HepG2 (cell line): ENCODE measurements at regions not wholly inside any gene's neighbourhood (a gene's known extent, or its start where the extent isn't known, plus 50 kb on each side); places are given as distances from the start of the nearest gene placed in this dataset.

Source experiments
- ATAC-seq: fragments of 200-7000 bp; cut with Tn5 transposase; 3 replicates; pipeline ENCODE4 v1.9.1; 2020; ENCODE audit warnings: mild to moderate bottlenecking, moderate library complexity
- BruUV-seq: library from RNA; stranded (reverse); fragments of 400-500 nt; replicated peaks from 2 replicates; lab custom pipeline; 2021; lab: Mats Ljungman, UMichigan
- CTCF ChIA-PET: fragments of 300-600 bp; formaldehyde crosslinking; extraction: SDS; loops from one replicate; lab custom pipeline; 2021; ENCODE audit warnings: low total read pairs, inconsistent platforms, low intra/inter-chr PET ratio; lab: Yijun Ruan, JAX
- POLR2A ChIA-PET: fragments of 350-600 bp; sonication (Branson Sonifier 250); formaldehyde crosslinking; loops from one replicate; lab custom pipeline; 2020; ENCODE audit warnings: antibody characterized with exemption, inconsistent platforms; lab: Yijun Ruan, JAX
- DNase-seq: peaks from one replicate; pipeline ENCODE4 v3.0.0-alpha.2; 2015; ENCODE audit warnings: low spot score
- FAIRE-seq: peaks from 3 replicates; lab custom pipeline; 2011; peaks lifted over from hg19 to GRCh38; lab: Jason Lieb, UNC
- H2AFZ ChIP-seq: one replicate; pipeline ENCODE4 v1.6.1; 2011; ENCODE audit warnings: low read length, inconsistent platforms
- H3K27ac ChIP-seq: fragments of 300-600 bp; 3 replicates; pipeline ENCODE4 v1.8.0; 2011; ENCODE audit warnings: mixed run types, mild to moderate bottlenecking, mixed read lengths, low read length, inconsistent platforms; ENCODE audit not compliant: insufficient read depth; ENCODE audit errors: extremely low read length
- H3K27me3 ChIP-seq, 2 experiments: fragments of 200-600 bp in 1 of 2; 2 replicates in 1 of 2; 3 replicates in 1 of 2; pipeline versions ENCODE4 v1.6.0 to v1.8.0; 2011; ENCODE audit warnings: low read length in 2 of 2, mild to moderate bottlenecking in 2 of 2, moderate library complexity in 2 of 2, inconsistent platforms in 1 of 2; ENCODE audit not compliant: insufficient read depth in 2 of 2, control insufficient read depth in 1 of 2
- H3K36me3 ChIP-seq, 2 experiments: fragments of 200-600 bp in 1 of 2; replicated peaks in 1 of 2; 2 replicates in 1 of 2; 3 replicates in 1 of 2; pipeline versions ENCODE4 v1.5.1 to v1.8.0; 2011; ENCODE audit warnings: low read length in 2 of 2, inconsistent platforms in 1 of 2; ENCODE audit not compliant: insufficient read depth in 2 of 2, control insufficient read depth in 1 of 2
- H3K4me1 ChIP-seq: 2 replicates; pipeline ENCODE4 v1.5.1; 2012; ENCODE audit warnings: low read length, inconsistent platforms; ENCODE audit not compliant: insufficient read depth
- H3K4me2 ChIP-seq: 2 replicates; pipeline ENCODE4 v1.6.0; 2011; ENCODE audit warnings: low read depth, low read length, inconsistent platforms
- H3K4me3 ChIP-seq, 3 experiments: fragments of 200-600 bp in 1 of 3; sonication (generic), shearing (Covaris generic) in 1 of 3; replicated peaks in 1 of 3; 2 replicates each; pipeline ENCODE4 v1.5.1; 2011 to 2016; ENCODE audit warnings: low read length in 3 of 3, inconsistent platforms in 2 of 3, low read depth in 2 of 3, mild to moderate bottlenecking in 2 of 3, control low read depth in 1 of 3, mixed read lengths in 1 of 3; ENCODE audit not compliant: insufficient read depth in 1 of 3
- H3K79me2 ChIP-seq: one replicate; pipeline ENCODE4 v1.6.1; 2011; ENCODE audit warnings: low read length, inconsistent platforms; ENCODE audit not compliant: insufficient read depth
- H3K9ac ChIP-seq: 2 replicates; pipeline ENCODE4 v1.6.0; 2011; ENCODE audit warnings: mild to moderate bottlenecking, low read depth, low read length, inconsistent platforms; ENCODE audit not compliant: insufficient read depth
- H3K9me3 ChIP-seq: 2 replicates; pipeline ENCODE4 v1.5.1; 2012; ENCODE audit warnings: mild to moderate bottlenecking, low read length
- H4K20me1 ChIP-seq: 2 replicates; pipeline ENCODE4 v1.6.0; 2011; ENCODE audit warnings: inconsistent platforms, mild to moderate bottlenecking, low read length, moderate library complexity; ENCODE audit not compliant: insufficient read depth
- CENPBD1 ChIP-seq: sonication (generic); formaldehyde crosslinking; IDR thresholded peaks from 2 replicates; pipeline ENCODE4 v1.8.0; 2022; ENCODE audit warnings: missing genetic modification reagents, low read depth, mild to moderate bottlenecking, borderline replicate concordance
- ISL2 ChIP-seq: sonication (generic); formaldehyde crosslinking; IDR thresholded peaks from 2 replicates; pipeline ENCODE4 v1.5.0; 2020; ENCODE audit warnings: missing genetic modification reagents
- JUND ChIP-seq: sonication (generic); formaldehyde crosslinking; IDR thresholded peaks from 2 replicates; pipeline ENCODE4 v1.8.0; 2022; ENCODE audit warnings: mild to moderate bottlenecking, missing genetic modification reagents
- MTA3 ChIP-seq: sonication (generic); formaldehyde crosslinking; IDR thresholded peaks from 2 replicates; pipeline ENCODE4 v1.4.0; 2020; ENCODE audit warnings: missing genetic modification reagents
- SIN3B ChIP-seq: fragments of 150-350 bp; IDR thresholded peaks from 2 replicates; pipeline ENCODE4 v1.6.1; 2014; ENCODE audit warnings: low read length
- ZBTB20 ChIP-seq: sonication (generic); formaldehyde crosslinking; IDR thresholded peaks from 2 replicates; pipeline ENCODE4 v1.8.1; 2023; ENCODE audit warnings: missing genetic modification reagents, low read depth, mild to moderate bottlenecking, borderline replicate concordance
- ZNF264 ChIP-seq: sonication (generic); formaldehyde crosslinking; IDR thresholded peaks from 2 replicates; pipeline ENCODE4 v1.4.0; 2020; ENCODE audit warnings: missing genetic modification reagents
- ZNF501 ChIP-seq: sonication (generic); formaldehyde crosslinking; IDR thresholded peaks from 2 replicates; pipeline ENCODE4 v1.5.1; 2020; ENCODE audit warnings: mild to moderate bottlenecking, moderate library complexity, missing genetic modification reagents
- ZNF713 ChIP-seq: sonication (generic); formaldehyde crosslinking; IDR thresholded peaks from 2 replicates; pipeline ENCODE4 v1.4.0; 2020; ENCODE audit warnings: mild to moderate bottlenecking, missing genetic modification reagents
- WGBS: methylation state at CpG from one replicate; pipeline ENCODE4 v1.1.6; 2017; ENCODE audit warnings: low lambda C conversion rate; 5-methylcytosine and 5-hydroxymethylcytosine counted together
- in situ Hi-C: cut with HindIII; loops from 2 replicates; pipeline ENCODE4 v1.10.0; 2017; ENCODE audit warnings: low pct_unique_long_range_greater_than_20kb; ENCODE audit not compliant: extremely low pct_ligation_motif_present
- intact Hi-C: fragments of 100-400 bp; cut with micrococcal nuclease; formaldehyde crosslinking; loops from one replicate; pipeline ENCODE4 v1.10.0; 2022; ENCODE audit not compliant: unreplicated experiment
- TF ChIP-seq, protein P1 (sequence below): sonication (generic); formaldehyde crosslinking; IDR thresholded peaks from 2 replicates; pipeline ENCODE4 v1.5.0; 2020; ENCODE audit warnings: missing genetic modification reagents

DNA sequence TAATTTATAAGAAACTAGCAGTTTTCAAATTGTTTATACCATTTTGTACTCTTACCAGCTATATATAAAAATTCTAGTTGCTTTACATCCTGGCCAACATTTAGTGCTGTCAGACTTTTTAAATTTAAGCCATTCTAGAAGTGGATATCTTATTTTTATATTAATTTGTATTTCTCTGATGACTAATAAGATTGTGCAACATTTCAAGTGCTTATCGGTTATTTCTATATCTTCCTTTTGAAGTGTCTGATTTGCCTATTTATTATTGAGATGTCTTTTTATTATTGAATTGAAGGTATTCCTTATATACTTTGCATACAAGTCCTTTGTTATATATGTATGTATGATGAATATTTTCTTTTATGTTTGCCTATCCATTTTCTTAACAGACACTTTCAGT is 324.0 kb downstream of the ELAVL2 start:
- CTCF ChIA-PET: no interaction called here
- no peak for FAIRE-seq
- in situ Hi-C loops (no loop called here), intact Hi-C loops (no loop called here)
- WGBS: 0% methylated on average over 1 of the region's 1 CpG
- H2AFZ ChIP-seq: no peak overlapping the region
- no peak overlapping the region for H3K4me3 ChIP-seq
- H4K20me1 ChIP-seq: no peaks in the 10 kb centered on the region
- no peaks in the 10 kb centered on the region for H3K4me1 ChIP-seq
- H3K36me3 ChIP-seq: no peaks in the 10 kb centered on the region
- H3K79me2 ChIP-seq: no peaks in the 10 kb centered on the region
- H3K9me3 ChIP-seq: no peaks in the 10 kb centered on the region
- no TSS peak for BruUV-seq
- POLR2A ChIA-PET: no interaction called here
- no peak overlapping the region for H3K27ac ChIP-seq
- no peaks in the 10 kb centered on the region for H3K27me3 ChIP-seq
- no peak overlapping the region for H3K9ac ChIP-seq
- ATAC-seq: no peak
- DNase-seq: no peak
- TF ChIP-seq ZNF713: no peak
- TF ChIP-seq MTA3 (CRISPR knock-in tag): no peak
- no peak for TF ChIP-seq ZNF264 (CRISPR knock-in tag)
- no peak for TF ChIP-seq ZBTB20 (CRISPR knock-in tag)
- TF ChIP-seq ZNF501 (CRISPR knock-in tag): no peak
- no peak for TF ChIP-seq SIN3B
- no peak for TF ChIP-seq ISL2 (CRISPR knock-in tag)
- no peak for TF ChIP-seq CENPBD1
- TF ChIP-seq JUND (CRISPR knock-in tag): no peak
- H3K4me2 ChIP-seq: no peak overlapping the region

GRCh38 chr9:23522952-23523351 is 303.1 kb downstream of the ELAVL2 start:
- no peak for TF ChIP-seq MTA3 (CRISPR knock-in tag)
- TF ChIP-seq, protein P1, sequence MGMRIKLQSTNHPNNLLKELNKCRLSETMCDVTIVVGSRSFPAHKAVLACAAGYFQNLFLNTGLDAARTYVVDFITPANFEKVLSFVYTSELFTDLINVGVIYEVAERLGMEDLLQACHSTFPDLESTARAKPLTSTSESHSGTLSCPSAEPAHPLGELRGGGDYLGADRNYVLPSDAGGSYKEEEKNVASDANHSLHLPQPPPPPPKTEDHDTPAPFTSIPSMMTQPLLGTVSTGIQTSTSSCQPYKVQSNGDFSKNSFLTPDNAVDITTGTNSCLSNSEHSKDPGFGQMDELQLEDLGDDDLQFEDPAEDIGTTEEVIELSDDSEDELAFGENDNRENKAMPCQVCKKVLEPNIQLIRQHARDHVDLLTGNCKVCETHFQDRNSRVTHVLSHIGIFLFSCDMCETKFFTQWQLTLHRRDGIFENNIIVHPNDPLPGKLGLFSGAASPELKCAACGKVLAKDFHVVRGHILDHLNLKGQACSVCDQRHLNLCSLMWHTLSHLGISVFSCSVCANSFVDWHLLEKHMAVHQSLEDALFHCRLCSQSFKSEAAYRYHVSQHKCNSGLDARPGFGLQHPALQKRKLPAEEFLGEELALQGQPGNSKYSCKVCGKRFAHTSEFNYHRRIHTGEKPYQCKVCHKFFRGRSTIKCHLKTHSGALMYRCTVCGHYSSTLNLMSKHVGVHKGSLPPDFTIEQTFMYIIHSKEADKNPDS (CRISPR knock-in tag): no peak
- no peaks in the 10 kb centered on the region for H3K27me3 ChIP-seq
- FAIRE-seq (no peak), DNase-seq (no peak), ATAC-seq (no peak)
- in situ Hi-C loops (no loop called here), intact Hi-C loops (no loop called here)
- CTCF ChIA-PET: no interaction called here
- no peak overlapping the region for H3K27ac ChIP-seq
- no peaks in the 10 kb centered on the region for H3K79me2 ChIP-seq
- H3K4me1 ChIP-seq: no peaks in the 10 kb centered on the region
- no TSS peak for BruUV-seq
- 20% methylated on average over 1 of the region's 3 CpGs for WGBS
- no peak overlapping the region for H2AFZ ChIP-seq
- H3K4me3 ChIP-seq: no peak overlapping the region
- POLR2A ChIA-PET: no interaction called here
- no peak overlapping the region for H3K4me2 ChIP-seq
- no peaks in the 10 kb centered on the region for H4K20me1 ChIP-seq
- no peak overlapping the region for H3K9ac ChIP-seq
- H3K36me3 ChIP-seq: no peaks in the 10 kb centered on the region
- H3K9me3 ChIP-seq: peaks cover 18% of the 10 kb centered on the region; the same call in 1 of the 2 replicates
